DOHH2 (cell line): ENCODE measurements at regions not wholly inside any gene's neighbourhood (a gene's known extent, or its start where the extent isn't known, plus 50 kb on each side); places are given as distances from the start of the nearest gene placed in this dataset.

Experiments used
- H3F3A ChIP-seq: fragments of 200-600 bp; sonication (generic), shearing (Covaris generic); 2 replicates; pipeline ENCODE4 v1.6.0; 2016; ENCODE audit warnings: antibody characterized with exemption, mild to moderate bottlenecking; ENCODE audit not compliant: control insufficient read depth, insufficient read depth
- H3K27ac ChIP-seq: fragments of 200-600 bp; sonication (generic); 2 replicates; pipeline ENCODE4 v1.5.1; 2014; ENCODE audit warnings: low read depth, mild to moderate bottlenecking, low read length, moderate library complexity
- H3K27me3 ChIP-seq: fragments of 200-600 bp; sonication (generic); 2 replicates; pipeline ENCODE4 v1.6.1; 2014; ENCODE audit warnings: mild to moderate bottlenecking, low read length, mixed read lengths; ENCODE audit not compliant: control insufficient read depth
- H3K36me3 ChIP-seq: fragments of 200-600 bp; sonication (generic); 2 replicates; pipeline ENCODE4 v1.6.1; 2014; ENCODE audit warnings: mild to moderate bottlenecking, low read length, moderate library complexity, mixed read lengths; ENCODE audit not compliant: control insufficient read depth
- H3K4me1 ChIP-seq: fragments of 200-600 bp; sonication (generic); 2 replicates; pipeline ENCODE4 v1.6.1; 2014; ENCODE audit warnings: mild to moderate bottlenecking, low read length, mixed read lengths; ENCODE audit not compliant: control insufficient read depth
- H3K4me2 ChIP-seq: fragments of 200-600 bp; sonication (generic); 2 replicates; pipeline ENCODE4 v1.6.0; 2014; ENCODE audit warnings: mild to moderate bottlenecking, low read length, moderate library complexity
- H3K4me3 ChIP-seq: fragments of 200-600 bp; sonication (generic); 2 replicates; pipeline ENCODE4 v1.5.1; 2014; ENCODE audit warnings: mild to moderate bottlenecking, low read length, mixed read lengths
- H3K79me2 ChIP-seq: fragments of 200-600 bp; sonication (generic); 2 replicates; pipeline ENCODE4 v1.6.1; 2014; ENCODE audit warnings: mild to moderate bottlenecking, low read length, mixed read lengths; ENCODE audit not compliant: control insufficient read depth
- H3K9me2 ChIP-seq: fragments of 200-600 bp; sonication (generic); replicated peaks from 2 replicates; pipeline ENCODE4 v1.6.1; 2014; ENCODE audit warnings: mild to moderate bottlenecking, low read length, mixed read lengths; ENCODE audit not compliant: control insufficient read depth
- H3K9me3 ChIP-seq: fragments of 200-600 bp; sonication (generic); 2 replicates; pipeline ENCODE4 v1.6.1; 2014; ENCODE audit warnings: antibody characterized with exemption, low read length, mixed read lengths; ENCODE audit not compliant: control insufficient read depth, insufficient read depth
- H4K20me1 ChIP-seq: fragments of 200-600 bp; sonication (generic); 2 replicates; pipeline ENCODE4 v1.6.0; 2014; ENCODE audit warnings: low read depth, mild to moderate bottlenecking, antibody characterized with exemption, low read length, moderate library complexity; ENCODE audit not compliant: control insufficient read depth, insufficient read depth
- EZH2phosphoT487 ChIP-seq: fragments of 200-600 bp; sonication (generic); IDR thresholded peaks from 2 replicates; pipeline ENCODE4 v1.6.1; 2017; ENCODE audit warnings: borderline replicate concordance, mild to moderate bottlenecking, antibody characterized with exemption, low read length, moderate library complexity, mixed read lengths
- TF ChIP-seq, protein P1 (sequence below): fragments of 200-600 bp; sonication (generic); IDR thresholded peaks from one replicate; pipeline ENCODE4 v1.5.1; 2014; ENCODE audit warnings: antibody characterized with exemption, mild to moderate bottlenecking, low read depth, low read length; ENCODE audit not compliant: poor library complexity, severe bottlenecking

DNA sequence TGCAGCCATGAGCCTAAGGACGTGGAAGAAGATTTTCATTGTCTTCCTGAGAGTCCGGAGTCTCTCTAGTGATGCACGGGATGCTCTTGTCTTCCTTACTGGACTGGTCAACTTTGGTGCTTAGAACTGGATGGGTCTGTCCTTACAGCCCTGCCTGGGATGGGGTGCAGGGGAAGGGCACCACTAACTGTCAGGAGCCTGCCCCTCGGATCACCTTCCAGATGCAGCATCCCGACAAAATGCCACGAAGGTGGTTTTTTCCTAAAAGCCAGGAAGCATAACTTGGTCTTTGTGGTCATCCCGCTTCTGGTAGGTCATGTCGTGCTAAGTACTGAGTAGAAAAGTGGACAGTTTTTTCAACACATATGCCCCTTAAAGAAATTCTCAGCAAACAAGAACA is 207.4 kb upstream of the TWIST2 start:
- no peaks in the 10 kb centered on the region for H3K36me3 ChIP-seq
- H3K27me3 ChIP-seq = 0 out of 2 replicates have a peak, but pooled peaks cover 3% of the 10 kb centered on the region
- no peaks in the 10 kb centered on the region for H3K4me1 ChIP-seq
- no peak overlapping the region for H3K4me2 ChIP-seq
- no peak overlapping the region for H3K4me3 ChIP-seq
- TF ChIP-seq, protein P1, sequence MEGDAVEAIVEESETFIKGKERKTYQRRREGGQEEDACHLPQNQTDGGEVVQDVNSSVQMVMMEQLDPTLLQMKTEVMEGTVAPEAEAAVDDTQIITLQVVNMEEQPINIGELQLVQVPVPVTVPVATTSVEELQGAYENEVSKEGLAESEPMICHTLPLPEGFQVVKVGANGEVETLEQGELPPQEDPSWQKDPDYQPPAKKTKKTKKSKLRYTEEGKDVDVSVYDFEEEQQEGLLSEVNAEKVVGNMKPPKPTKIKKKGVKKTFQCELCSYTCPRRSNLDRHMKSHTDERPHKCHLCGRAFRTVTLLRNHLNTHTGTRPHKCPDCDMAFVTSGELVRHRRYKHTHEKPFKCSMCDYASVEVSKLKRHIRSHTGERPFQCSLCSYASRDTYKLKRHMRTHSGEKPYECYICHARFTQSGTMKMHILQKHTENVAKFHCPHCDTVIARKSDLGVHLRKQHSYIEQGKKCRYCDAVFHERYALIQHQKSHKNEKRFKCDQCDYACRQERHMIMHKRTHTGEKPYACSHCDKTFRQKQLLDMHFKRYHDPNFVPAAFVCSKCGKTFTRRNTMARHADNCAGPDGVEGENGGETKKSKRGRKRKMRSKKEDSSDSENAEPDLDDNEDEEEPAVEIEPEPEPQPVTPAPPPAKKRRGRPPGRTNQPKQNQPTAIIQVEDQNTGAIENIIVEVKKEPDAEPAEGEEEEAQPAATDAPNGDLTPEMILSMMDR = no peak
- TF ChIP-seq EZH2phosphoT487 = no peak
- H4K20me1 ChIP-seq = no peaks in the 10 kb centered on the region
- no peaks in the 10 kb centered on the region for H3K9me3 ChIP-seq
- H3F3A ChIP-seq = no peaks in the 10 kb centered on the region
- no peaks in the 10 kb centered on the region for H3K9me2 ChIP-seq
- no peak overlapping the region for H3K27ac ChIP-seq
- no peaks in the 10 kb centered on the region for H3K79me2 ChIP-seq

DNA sequence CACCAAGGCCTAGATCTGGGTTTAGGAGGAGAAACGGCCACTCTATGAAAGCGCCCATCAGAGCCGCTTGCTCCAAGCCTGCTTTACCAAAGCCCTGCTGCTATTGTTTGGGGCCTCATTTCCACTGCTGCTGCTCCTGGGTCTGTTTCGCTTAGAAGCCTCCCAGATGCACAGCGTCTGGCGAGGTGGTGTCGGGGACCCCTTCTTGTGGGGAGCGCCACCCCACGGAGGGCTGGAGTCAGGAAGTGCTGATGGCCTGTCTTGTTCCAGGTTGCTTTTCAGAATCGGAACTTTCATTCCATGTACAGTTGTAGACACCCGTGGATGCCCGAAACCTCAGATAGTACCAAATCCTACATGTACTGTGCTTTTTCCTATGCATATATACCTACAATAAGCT is 204.9 kb upstream of the TWIST2 start:
- Histone ChIP-seq H3K4me2 (no peak overlapping the region), H3K4me1 (no peaks in the 10 kb centered on the region), H4K20me1 (no peaks in the 10 kb centered on the region), H3K36me3 (no peaks in the 10 kb centered on the region), H3K9me2 (no peaks in the 10 kb centered on the region), H3K79me2 (no peaks in the 10 kb centered on the region), H3F3A (no peaks in the 10 kb centered on the region), H3K27me3 (0 out of 2 replicates have a peak, but pooled peaks cover 3% of the 10 kb centered on the region), H3K4me3 (no peak overlapping the region), H3K27ac (no peak overlapping the region), H3K9me3 (no peaks in the 10 kb centered on the region)
- TF ChIP-seq, protein P1 = no peak
- TF ChIP-seq EZH2phosphoT487 = no peak

DNA sequence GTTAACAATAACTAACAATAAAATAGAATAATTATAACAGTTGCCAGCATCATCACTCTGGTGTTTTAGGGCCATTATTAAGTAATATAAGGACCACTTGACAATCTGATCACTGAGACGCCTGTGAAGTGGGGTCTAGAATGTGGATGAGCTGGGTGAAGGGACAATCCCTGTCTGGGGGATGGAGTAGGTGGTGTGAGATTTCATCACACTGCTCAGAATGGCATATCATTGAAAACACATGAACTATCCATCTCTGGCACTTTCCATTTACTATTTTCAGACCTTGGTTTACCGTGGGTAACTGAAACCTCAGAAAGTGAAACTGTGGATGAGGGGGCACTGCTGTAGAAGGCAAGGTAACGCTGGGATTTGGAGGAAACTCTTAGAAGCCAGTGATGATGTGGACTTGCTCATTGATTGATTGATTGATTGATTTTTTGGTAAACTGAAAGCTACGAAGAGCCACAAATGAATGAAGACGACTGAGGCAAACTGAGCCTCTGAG is 204.4 kb upstream of the TWIST2 start:
- no peak overlapping the region for H3K4me3 ChIP-seq

More for the DNA sequence above, 204.4 kb upstream of the TWIST2 start:
- Histone ChIP-seq H3K4me2 (no peak overlapping the region), H3K79me2 (no peaks in the 10 kb centered on the region), H3K27ac (no peak overlapping the region), H3K36me3 (no peaks in the 10 kb centered on the region), H3K4me1 (no peaks in the 10 kb centered on the region), H3K27me3 (0 out of 2 replicates have a peak, but pooled peaks cover 3% of the 10 kb centered on the region), H3F3A (no peaks in the 10 kb centered on the region), H3K9me3 (no peaks in the 10 kb centered on the region), H4K20me1 (no peaks in the 10 kb centered on the region), H3K9me2 (no peaks in the 10 kb centered on the region)
- TF ChIP-seq, protein P1 = no peak
- no peak for TF ChIP-seq EZH2phosphoT487
